NCI-H2081 (cell line): ENCODE measurements at regions not wholly inside any gene's neighbourhood (a gene's known extent, or its start where the extent isn't known, plus 50 kb on each side); places are given as distances from the start of the nearest gene placed in this dataset.

ENCODE experiments used
- DNase-seq, 2 experiments: peaks; one replicate each; lab custom pipeline; 2025; lab: John Stamatoyannopoulos, UW

DNA sequence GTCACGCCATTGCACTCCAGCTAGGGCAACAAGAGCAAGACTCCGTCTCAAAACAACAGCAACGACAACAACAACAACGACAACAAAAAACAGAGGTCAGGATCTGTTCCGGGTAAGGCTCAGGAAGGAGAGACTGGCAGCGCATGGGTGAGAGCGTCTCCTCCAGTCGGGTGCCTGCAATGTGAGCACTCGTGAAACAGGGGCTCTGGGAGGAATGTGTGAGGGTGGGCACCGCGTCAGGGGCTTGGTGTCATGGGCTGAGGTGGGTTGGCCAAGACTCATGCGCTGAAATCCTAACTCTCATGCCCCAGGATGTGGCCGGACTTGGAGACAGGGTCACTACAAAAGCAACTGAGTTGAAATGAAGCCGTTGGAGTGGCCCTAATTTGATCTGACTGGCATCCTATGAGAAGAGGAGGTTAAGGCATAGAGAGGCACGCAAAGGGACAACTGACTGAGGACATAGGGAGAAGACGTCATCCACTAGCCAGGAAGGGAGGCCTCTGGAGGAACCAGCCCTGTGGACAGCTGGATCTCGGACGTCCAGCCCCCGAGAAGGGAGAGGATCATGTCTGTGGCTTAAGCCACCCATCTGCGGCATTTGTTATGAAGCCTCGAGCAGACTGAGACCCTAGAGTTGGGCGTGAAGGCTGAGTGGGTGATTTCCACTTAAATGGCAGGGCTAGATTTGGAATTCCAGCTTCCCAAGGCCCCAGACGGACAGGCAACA lies 241.5 kb upstream of the PITRM1 start:
- no peak for DNase-seq

DNA sequence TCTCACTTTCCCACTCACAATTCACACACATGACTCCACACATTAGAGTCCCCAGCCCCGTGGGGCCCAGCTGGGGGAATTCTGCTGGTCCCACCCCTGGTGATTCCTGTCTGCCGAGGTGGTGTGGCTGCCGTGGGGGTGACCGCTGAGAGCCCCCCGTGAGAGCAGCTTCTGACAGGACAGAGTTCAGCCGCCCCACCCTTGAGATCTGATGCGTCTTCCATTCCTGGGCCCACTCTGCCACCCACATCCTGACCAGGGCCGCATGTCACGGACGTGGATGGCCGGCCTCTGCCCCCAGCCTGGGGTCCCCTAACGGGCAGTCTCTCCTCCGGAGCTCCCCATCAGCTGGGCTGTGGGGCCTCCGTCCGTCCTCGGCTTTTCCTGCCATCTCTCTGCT lies 240.1 kb upstream of the PITRM1 start:
- no peak for DNase-seq

DNA sequence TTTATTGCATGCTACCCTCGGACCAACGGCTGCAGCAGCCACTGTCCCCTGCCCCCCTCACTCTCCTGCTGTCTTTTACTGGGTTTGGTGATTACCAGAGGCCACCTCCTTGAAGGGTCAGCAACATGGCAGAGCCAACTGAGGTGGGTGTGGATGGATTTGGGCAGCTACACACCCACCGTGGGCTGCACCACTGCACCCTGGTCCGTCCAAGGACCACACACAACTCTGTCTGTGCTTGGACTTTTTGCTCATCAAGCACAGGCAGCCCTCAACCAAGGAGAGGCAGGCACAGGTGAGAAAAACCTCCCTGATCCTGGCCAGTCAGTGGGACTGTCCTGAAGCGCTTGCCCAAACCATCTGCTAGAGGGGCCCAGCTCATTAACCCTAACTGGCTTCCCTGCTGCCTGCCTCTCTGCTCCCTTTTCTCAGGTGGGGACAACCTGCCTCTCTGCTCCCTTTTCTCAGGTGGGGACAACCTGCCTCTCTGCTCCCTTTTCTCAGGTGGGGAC lies 239.5 kb upstream of the PITRM1 start:
- no peak for DNase-seq

DNA sequence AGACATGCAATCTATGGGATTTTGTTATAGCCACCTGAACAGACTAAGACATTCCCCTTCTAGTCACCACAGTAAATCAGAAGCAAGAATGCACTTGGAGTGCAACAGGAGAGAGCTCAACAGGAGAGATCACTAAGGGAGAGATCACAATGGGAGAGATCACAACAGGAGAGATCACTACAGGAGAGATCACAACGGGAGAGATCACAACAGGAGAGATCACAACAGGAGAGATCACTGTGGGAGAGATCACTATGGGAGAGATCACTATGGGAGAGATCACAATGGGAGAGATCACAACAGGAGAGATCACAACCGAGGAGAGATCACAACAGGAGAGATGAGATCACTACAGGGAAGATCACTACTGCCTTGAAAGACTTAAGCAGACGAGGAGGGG lies 238.5 kb upstream of the PITRM1 start:
- DNase-seq, result no peak

DNA sequence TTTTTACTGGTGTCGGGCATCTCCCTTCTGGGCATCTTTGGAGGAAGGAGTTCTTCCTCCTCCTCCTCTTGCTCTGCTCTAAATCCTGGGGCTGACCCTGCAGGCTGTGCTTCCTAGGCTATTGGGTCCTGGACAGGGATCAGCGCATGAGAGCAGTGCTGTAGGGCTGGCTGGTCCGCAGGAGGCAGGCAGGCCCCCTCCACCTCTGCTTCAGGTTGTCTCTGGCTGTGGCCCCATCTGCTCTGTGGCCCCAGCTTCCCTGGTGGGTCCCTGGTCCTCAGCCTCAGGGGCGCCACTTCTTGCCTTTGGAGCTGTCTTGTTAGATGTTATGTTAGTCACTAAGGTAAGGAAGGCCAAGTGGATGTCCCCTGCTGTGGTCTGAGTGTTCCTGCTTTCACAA lies 237.3 kb upstream of the PITRM1 start:
- no peak for DNase-seq

DNA sequence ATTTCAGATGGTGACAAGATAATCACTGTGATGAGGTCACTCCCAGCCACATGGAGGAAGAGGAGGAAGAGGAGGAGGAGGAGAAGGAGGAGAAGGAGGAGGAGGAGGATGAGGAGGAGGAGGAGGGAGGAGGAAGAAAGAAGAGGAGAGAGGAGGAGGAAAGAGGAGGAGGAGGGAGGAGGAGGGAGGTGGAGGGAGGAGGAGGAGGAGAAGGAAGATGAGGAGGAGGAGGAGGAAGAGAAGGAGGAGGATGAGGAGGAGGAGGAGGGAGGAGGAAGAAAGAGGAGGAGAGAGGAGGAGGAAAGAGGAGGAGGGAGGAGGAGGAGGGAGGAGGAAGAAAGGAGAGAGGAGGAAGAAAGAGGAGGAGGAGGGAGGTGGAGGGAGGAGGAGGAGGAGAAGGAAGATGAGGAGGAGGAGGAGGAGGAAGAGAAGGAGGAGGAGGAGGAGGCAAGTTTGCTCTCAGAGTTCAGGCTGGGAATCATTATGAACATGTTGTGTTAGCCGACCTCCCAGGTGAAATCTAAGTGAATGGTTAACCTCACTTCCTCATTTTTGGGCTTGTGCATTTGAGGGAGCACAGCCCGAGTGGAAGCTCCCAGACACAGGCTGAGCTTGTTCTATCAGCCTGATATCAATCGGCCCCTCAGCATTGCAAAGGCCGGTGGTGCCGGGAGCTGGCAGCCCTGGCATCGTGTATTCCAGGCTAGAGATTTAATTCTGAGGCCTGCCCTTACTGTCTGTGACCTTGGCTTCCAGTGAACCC lies 236.2 kb upstream of the PITRM1 start:
- no peak for DNase-seq

DNA sequence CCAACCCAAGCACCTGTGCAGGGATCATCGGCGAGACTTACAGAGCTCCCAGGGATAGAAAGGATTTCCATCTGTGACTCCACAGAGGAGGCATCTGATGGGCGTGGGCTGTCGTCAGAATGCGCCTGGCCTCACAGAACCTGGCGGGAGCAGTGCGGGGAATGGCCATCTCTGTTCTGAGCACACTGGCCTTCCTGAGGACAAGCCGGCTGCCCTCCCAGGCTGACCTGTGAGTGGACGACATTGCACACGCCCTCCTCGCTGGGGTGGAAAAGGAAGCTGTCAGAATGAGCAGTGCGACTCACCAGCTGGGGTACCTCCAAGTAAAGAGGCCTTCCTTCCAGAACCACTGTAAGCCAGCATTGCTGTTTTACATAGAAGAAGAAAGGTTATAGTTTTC lies 234.6 kb upstream of the PITRM1 start:
- no peak for DNase-seq

DNA sequence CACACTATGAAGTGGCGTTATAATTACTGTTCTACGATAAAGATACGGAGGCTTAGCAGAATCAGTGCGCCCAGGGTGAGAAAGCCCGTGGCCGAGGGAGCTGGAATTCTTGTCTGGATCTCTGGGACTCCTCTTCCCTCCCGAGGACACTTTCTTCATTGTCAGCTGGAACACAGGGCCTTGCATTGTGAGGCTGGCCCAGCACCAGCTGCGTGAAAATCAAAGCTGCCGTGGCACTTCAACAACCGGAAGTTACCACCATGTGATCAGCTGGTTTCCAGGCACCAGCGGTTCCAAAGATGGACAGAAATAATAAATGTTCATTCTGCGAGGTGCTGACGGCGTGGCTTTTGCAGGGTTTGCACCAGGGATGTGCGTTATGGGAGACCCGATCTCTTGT lies 234.0 kb upstream of the PITRM1 start:
- DNase-seq, result no peak

DNA sequence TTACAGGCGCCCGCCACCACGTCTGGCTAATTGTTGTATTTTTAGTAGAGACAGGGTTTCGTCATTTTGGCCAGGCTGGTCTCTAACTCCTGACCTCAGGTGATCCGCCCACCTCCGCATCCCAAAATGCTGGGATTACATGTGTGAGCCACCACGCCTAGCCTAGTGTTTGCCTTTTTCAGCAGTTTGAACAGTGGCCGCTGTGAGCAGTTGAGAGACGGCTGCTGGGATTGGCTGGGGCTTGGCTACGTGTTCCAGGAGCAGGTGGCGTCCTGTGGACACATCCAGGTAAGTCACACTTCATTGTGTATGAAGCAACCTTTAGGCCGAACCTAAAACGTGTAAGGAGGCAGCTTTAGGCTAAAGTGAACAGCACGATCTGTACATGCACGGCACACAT lies 231.8 kb upstream of the PITRM1 start:
- no peak for DNase-seq

DNA sequence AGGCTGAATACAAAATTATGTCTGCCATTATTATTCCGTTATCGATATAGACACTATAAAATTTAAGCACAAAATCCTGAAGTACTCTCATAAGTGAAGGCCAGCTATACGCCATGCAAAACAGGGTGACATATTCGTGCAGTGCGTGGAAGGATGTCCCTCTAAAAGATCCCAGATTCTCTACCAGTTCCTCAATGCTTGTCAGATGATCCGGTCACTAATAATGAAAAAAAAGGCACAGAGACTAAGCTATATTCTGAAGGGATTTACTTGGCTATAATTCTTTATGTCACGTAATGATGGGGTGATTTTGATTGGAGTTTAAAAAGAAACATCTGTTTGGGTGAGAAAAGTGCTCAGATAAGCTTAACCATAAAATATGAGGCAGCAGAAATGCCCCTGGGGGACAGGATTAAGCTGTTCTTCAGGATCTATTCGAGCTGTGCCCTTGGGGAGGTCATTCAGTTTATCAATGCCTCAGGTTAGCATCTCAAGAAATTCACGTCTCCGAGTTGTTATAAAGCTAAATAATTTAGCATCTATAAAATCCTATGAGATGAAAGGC lies 229.7 kb upstream of the PITRM1 start:
- DNase-seq, result no peak

DNA sequence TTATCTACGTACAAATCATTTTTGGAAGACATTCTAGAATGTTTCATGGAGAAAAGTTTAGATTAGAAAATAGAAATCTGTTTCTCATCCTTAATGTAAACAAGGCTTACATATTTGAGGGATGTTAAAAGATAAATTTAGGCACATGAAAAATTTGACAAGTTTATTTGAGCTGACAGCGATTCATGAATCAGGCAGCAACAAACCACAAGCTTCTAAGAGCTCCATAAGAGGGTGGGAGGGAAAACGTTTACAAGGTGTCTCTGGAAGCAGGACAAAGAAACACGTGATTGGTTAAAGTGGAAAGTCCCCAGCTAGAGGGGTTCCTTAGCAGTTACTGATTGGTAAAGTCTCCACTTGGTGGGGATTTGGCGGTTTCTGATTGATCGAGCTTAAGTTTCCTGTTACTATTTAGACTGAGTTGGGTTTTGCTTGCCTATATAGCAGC lies 228.9 kb upstream of the PITRM1 start:
- no peak for DNase-seq

DNA sequence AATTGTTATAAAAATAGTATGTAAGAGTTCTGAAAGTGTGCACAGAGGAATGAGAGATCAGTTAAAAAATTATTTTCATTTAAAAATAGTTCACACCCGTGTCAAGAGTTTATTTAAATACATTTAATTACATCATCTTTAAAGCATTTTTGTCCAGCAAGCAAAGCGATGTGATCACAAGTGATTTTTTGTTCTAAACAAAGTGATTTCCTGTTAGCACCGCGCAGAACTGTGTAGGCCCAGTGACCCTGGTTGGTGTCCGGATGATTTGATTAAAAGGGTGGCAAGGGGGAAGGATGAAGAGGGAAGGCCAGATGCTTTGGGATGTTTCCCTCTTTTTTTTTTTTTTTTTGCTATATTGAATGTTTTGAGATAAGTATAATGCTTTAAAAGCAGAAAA lies 227.8 kb upstream of the PITRM1 start:
- no peak for DNase-seq

DNA sequence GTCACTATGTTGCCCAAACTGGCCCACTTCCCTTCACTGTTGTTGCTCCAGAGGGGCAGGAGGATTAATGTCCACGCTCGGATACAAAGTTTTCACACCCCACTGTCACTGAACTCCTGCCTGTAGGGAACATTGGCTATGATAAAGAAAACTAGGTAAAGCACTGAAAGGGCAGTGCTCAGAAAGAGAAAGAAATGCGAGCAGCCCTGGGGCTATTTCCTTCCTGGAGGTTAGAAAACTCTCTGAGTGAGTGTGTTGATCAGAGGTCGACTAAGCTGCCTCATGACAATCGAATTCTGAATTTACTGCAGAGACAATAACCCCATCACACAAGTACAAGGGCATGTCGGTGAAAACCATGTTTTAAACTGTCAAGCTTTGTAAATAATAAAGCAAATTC lies 227.2 kb upstream of the PITRM1 start:
- DNase-seq, result no peak

DNA sequence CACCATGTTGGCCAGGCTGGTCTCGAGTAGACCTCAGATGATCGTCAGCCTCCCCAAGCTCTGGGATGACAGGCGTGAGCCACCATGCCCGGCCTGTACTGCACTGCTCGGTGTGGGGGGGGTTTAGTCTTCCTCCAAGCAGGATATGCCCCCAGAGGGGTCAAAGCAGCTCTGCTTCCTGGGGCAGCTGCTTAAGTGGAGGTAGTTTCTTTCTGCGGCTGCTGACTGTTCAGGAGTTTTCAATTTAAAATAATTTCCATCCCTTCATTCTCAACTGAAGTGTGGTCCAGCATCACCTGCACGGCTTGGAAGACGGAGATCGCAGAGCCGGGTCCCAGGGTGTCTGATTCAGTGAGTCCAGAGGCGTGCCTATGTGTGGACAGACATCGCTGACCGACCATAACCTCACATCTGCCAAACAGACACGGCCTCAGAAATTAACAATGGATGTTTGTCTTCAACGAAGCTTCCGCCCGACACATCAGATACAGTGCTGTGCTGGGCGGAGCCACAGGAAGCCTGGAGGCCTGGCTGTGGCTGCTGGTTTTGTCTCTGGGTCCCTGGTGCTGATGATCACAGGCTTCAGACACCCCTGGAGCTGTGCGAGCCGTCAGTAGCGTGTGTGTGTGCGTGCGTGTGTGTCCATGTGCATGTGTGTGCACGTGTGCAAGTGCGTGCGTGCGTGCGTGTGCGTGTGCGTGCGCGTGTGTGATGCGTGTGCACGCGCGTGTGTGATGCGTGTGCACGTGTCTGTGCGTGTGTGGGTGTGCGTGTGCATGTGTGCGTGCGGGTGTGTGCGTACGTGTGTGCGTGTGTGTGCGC lies 226.5 kb upstream of the PITRM1 start:
- no peak for DNase-seq

DNA sequence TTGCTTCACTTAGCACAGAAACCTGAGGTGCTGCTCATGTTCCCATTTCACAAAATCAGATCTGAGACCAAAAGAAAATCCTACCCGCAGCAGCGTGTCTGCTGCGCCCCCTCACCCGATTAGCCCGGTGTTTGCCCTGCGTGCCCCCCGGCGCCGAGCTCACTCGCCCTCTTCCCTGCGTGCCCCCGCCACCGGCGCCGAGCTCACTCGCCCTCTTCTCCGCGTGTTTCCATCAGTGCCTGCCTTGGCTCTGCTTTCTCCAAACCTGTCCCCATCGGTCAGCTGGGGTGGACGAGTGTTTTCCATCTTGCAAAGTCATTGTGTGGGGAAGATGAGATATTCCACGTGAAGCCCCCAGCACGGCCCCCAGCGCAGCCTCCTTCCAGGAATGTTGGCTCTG lies 225.3 kb upstream of the PITRM1 start:
- no peak for DNase-seq

DNA sequence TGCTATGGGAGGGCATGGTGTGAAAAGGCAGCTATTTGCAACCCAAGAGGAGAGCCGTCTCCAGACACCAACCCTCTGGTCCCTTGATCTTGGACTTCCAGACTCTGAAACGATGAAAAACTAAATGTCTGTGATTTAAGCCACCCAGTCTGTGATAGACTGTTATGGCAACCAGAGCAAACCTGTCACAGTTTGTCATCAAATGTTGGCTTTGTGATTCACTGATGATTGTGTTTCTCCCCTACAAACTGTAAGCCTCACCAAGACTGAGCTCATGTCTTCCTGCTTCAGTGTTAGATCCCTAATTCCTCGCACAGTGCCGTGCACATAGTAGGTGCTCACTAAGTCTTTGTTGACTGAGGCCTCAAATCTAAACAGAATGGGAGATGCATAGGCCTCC lies 224.6 kb upstream of the PITRM1 start:
- DNase-seq, result no peak

DNA sequence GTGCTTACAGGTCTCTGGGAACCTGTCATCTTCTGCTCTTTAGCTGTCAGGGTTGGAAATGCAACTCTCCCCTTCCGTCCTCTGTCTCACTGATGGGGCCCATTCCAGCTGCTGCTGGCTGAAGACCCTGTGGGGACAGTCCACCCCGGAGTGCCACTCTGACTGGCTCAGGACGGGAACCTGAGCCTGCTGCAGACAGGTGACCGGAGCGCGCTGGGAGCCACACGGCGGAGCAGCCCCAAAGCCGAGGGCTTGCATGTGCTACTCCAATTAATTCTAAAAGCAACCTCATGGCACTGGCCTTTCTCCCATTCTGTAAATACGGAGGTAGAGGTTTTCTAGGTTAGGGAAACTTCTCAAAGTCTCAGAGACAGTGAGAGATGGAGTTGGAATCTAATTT lies 223.5 kb upstream of the PITRM1 start:
- DNase-seq, result no peak

DNA sequence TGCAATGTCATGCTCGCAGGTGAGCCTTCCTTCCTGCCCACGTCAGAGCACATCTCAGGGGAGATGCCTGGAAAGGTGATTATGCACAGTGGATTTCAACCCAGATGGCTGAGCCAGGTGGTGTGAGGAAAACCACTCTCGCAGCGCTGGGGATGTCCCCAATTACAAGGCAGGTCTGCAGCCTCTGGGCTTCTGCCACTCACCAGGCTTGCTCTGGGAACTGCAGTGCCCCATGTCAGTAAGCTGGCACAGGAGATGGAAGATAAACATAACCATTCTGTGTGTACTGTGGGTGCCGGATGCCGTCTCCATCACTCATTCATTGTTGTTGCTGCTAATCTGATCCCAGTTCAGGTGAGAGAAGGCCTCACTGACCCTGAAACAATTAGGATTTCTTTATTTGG lies 222.9 kb upstream of the PITRM1 start:
- DNase-seq, result peak; percentile 83 to 94

DNA sequence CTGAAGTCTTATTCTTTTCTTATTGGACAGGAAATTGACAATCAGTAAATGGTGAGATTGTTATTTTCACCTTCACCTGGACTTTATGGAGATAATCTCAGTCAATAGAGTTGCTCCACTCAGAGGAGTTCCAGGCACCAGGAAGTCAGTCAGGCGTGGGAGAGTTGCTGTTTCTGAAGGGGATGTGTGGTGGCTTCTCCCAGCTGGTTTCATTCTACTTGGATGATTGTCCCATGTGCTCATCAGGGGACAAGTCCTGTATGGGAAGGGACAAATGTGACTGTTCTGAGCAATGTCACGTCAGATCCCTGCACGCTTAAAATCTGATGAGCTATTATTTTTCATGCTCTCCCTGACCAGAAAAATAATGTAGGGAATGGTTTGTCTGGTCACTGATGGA lies 222.5 kb upstream of the PITRM1 start:
- no peak for DNase-seq

DNA sequence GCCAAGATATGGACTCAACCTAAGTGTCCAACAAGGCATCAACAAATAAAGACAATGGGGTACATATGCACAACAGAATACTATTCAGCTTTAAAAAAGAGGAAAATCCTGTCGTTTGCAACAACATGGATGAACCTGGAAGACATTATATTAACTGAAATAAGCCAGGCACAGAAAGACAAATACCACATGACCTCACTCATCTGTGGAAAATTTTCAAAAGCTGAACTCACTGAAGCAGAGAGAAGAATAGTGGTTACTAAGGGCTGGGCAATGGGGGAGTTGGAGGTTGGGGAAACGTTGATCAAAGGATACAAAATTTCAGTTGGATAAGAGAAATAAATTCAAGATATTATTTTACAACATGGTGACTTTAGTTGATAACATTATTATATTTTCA lies 221.4 kb upstream of the PITRM1 start:
- DNase-seq, result no peak

DNA sequence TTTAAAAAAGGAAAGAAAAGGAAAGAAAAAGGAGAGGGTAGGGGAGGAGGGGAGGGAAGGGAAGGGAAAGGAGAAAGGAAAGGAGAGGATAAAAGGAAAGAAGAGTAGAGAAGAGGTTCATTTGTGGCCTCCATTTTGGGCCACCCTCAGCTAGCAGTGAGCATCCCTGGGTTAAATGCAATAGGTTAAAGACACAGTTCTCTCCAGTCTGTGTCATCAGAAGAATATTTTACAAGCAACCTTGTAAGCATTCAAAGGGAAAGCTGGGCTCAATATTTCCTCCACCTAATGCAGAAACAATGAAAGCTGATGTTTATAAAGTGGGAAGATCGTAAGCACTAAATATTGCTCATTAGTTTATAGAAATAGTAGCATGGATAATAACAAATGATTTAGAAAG lies 219.1 kb upstream of the PITRM1 start:
- no peak for DNase-seq

DNA sequence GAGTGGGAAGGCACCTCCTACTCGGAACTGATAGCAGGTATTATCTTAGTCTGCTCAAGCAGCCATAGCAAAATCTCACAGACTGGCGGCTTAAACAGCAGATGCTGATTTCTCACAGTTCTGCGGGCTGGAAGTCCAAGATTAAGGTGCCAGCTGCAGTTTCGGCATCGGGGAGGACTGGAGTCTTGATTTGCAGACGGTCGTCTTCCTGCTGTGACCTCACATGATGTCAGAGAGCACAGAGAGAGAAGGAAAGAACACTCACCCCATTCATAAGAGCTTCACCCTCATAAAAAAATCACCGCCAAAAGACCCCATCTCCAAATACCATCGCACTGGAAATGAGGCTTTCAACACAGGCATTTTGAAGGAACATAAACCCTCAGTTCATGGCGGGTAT lies 216.5 kb upstream of the PITRM1 start:
- DNase-seq, result no peak
